Stomach (tissue), 4 donors: ENCODE measurements at regions not wholly inside any gene's neighbourhood (a gene's known extent, or its start where the extent isn't known, plus 50 kb on each side); places are given as distances from the start of the nearest gene placed in this dataset.
"Not testable (repeated sequence)": the region's sequence is repeated elsewhere in the genome, so short reads cannot be mapped to it uniquely, and the experiment has no call there.

Source experiments
- EP300 ChIP-seq: sonication (generic); formaldehyde crosslinking; IDR thresholded peaks from one replicate; pipeline ENCODE4 v1.6.1; 2017; ENCODE audit warnings: antibody characterized with exemption
- POLR2A ChIP-seq, 4 donors: fragments of 450-650 bp; IDR thresholded peaks; one replicate each; pipeline ENCODE4 v1.6.1; 2016; ENCODE audit warnings: antibody characterized with exemption in 4 of 4, control low read depth in 2 of 4, mild to moderate bottlenecking in 1 of 4, moderate library complexity in 1 of 4
- POLR2AphosphoS5 ChIP-seq, 3 donors: sonication (generic); formaldehyde crosslinking; IDR thresholded peaks; one replicate each; pipeline ENCODE4 v1.6.1; 2016; ENCODE audit warnings: antibody characterized with exemption in 3 of 3
- TF ChIP-seq, protein P1 (sequence below), 7 experiments: fragments of 450-650 bp in 4 of 7; fragments of 200-600 bp in 3 of 7; sonication (generic) in 3 of 7; IDR thresholded peaks; one replicate each; pipeline ENCODE4 v1.5.1; 2016 to 2019; ENCODE audit warnings: antibody characterized with exemption in 7 of 7, control low read depth in 2 of 7, mild to moderate bottlenecking in 1 of 7

DNA sequence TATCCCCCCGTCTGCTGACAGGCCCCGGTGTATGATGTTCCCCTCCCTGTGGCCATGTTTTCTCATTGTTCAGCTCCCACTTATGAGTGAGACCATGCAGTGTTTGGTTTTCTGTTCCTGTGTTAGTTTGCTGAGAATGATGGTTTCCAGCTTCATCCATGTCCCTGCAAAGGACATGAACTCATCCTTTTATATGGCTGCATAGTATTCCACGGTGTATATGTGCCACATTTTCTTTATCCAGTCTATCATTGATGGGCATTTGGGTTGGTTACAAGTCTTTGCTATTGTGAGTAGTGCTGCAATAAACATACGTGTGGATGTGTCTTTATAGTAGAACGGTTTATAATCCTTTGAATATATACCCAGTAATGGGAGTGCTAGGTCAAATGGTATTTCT, 244.7 kb downstream of the NEBL start:
- TF ChIP-seq POLR2AphosphoS5 (IDR thresholded peaks at IDR 0.05); POLR2A (IDR thresholded peaks at IDR 0.05); EP300: not testable (repeated sequence)
- TF ChIP-seq, protein P1, sequence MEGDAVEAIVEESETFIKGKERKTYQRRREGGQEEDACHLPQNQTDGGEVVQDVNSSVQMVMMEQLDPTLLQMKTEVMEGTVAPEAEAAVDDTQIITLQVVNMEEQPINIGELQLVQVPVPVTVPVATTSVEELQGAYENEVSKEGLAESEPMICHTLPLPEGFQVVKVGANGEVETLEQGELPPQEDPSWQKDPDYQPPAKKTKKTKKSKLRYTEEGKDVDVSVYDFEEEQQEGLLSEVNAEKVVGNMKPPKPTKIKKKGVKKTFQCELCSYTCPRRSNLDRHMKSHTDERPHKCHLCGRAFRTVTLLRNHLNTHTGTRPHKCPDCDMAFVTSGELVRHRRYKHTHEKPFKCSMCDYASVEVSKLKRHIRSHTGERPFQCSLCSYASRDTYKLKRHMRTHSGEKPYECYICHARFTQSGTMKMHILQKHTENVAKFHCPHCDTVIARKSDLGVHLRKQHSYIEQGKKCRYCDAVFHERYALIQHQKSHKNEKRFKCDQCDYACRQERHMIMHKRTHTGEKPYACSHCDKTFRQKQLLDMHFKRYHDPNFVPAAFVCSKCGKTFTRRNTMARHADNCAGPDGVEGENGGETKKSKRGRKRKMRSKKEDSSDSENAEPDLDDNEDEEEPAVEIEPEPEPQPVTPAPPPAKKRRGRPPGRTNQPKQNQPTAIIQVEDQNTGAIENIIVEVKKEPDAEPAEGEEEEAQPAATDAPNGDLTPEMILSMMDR (IDR thresholded peaks at IDR 0.05), result not testable (repeated sequence)
